ENCODE measurements at regions not wholly inside any gene's neighbourhood (a gene's known extent, or its start where the extent isn't known, plus 50 kb on each side); places are given as distances from the start of the nearest gene placed in this dataset.

GRCh38 chrX:33989936-33990335 is 142.2 kb downstream of the FAM47A start:
- Histone ChIP-seq H3K4me1 (ENCODE audit: control insufficient read depth, insufficient read depth, low read length) (no peaks in the 10 kb centered on the region), H3K36me3 (ENCODE audit: control insufficient read depth, insufficient read depth, low read length) (no peaks in the 10 kb centered on the region), H3K27ac (ENCODE audit: low read length) (no peak overlapping the region), H3K9me3 (ENCODE audit: control insufficient read depth, insufficient read depth, low read depth, low read length) (no peaks in the 10 kb centered on the region), H3K4me3 (ENCODE audit: low read depth in 2 of 2, low read length in 2 of 2) (no peak overlapping the region), H3K27me3 (ENCODE audit: control insufficient read depth, insufficient read depth, low read length) (no peaks in the 10 kb centered on the region)
- no peak for TF ChIP-seq REST (IDR thresholded peaks at IDR 0.05; ENCODE audit: insufficient read depth in 1 of 2, low read depth in 2 of 2, low read length in 1 of 2)
- no peak for TF ChIP-seq POLR2AphosphoS5 (IDR thresholded peaks at IDR 0.05; ENCODE audit: low read depth, low read length)
- no peak for TF ChIP-seq CTCF (IDR thresholded peaks at IDR 0.05)
- no peak for TF ChIP-seq TCF7L2 (IDR thresholded peaks at IDR 0.05; ENCODE audit: low read depth, low read length)
- TF ChIP-seq SIN3A (IDR thresholded peaks at IDR 0.05; ENCODE audit: borderline replicate concordance, insufficient read depth, low read depth, low read length): no peak
- ATAC-seq (no peak), DNase-seq (ENCODE audit: low read depth, low spot score) (no peak)
- ChIA-PET CTCF (no interaction called here), POLR2A (no interaction called here)
- BruUV-seq (replicated peaks): no TSS peak
- intact Hi-C loops (cut with micrococcal nuclease; ENCODE audit: unreplicated experiment) (no loop called here), in situ Hi-C loops (cut with HindIII; ENCODE audit: low pct_unique_long_range_greater_than_20kb, low sequenced_read_pairs) (no loop called here)

- H3K9me3 ChIP-seq (ENCODE audit: control insufficient read depth, insufficient read depth, low read depth, low read length): no peaks in the 10 kb centered on the region
- no peak overlapping the region for H3K4me3 ChIP-seq (ENCODE audit: low read depth in 2 of 2, low read length in 2 of 2)
- ChIA-PET POLR2A (no interaction called here), CTCF (no interaction called here)
- no peak for TF ChIP-seq REST (IDR thresholded peaks at IDR 0.05; ENCODE audit: insufficient read depth in 1 of 2, low read depth in 2 of 2, low read length in 1 of 2)
- no peak for TF ChIP-seq CTCF (IDR thresholded peaks at IDR 0.05)
- no peak for TF ChIP-seq POLR2AphosphoS5 (IDR thresholded peaks at IDR 0.05; ENCODE audit: low read depth, low read length)
- no peak for TF ChIP-seq SIN3A (IDR thresholded peaks at IDR 0.05; ENCODE audit: borderline replicate concordance, insufficient read depth, low read depth, low read length)
- TF ChIP-seq TCF7L2 (IDR thresholded peaks at IDR 0.05; ENCODE audit: low read depth, low read length): no peak
- H3K4me1 ChIP-seq (ENCODE audit: control insufficient read depth, insufficient read depth, low read length): no peaks in the 10 kb centered on the region
- intact Hi-C loops (cut with micrococcal nuclease; ENCODE audit: unreplicated experiment) (no loop called here), in situ Hi-C loops (cut with HindIII; ENCODE audit: low pct_unique_long_range_greater_than_20kb, low sequenced_read_pairs) (no loop called here)
- no peaks in the 10 kb centered on the region for H3K27me3 ChIP-seq (ENCODE audit: control insufficient read depth, insufficient read depth, low read length)
- ATAC-seq (no peak), DNase-seq (ENCODE audit: low read depth, low spot score) (no peak)
- H3K36me3 ChIP-seq (ENCODE audit: control insufficient read depth, insufficient read depth, low read length): no peaks in the 10 kb centered on the region
- H3K27ac ChIP-seq (ENCODE audit: low read length): no peak overlapping the region
- no TSS peak for BruUV-seq (replicated peaks)
These were observed 144.7 kb downstream of the FAM47A start for GRCh38 chrX:33987458-33987857.
